Endothelial cell (in vitro differentiated cells): ENCODE measurements at regions not wholly inside any gene's neighbourhood (a gene's known extent, or its start where the extent isn't known, plus 50 kb on each side); places are given as distances from the start of the nearest gene placed in this dataset.

ENCODE experiments used
- DNase-seq: peaks from one replicate; pipeline ENCODE4 v3.0.0; 2021; ENCODE audit warnings: low spot score
- H3K27ac Mint-ChIP-seq: one replicate; pipeline ENCODE4 v1.8.0; 2021; ENCODE audit warnings: mixed read lengths, inconsistent platforms; ENCODE audit not compliant: unreplicated experiment
- H3K27me3 Mint-ChIP-seq: one replicate; pipeline ENCODE4 v1.8.0; 2021; ENCODE audit warnings: mild to moderate bottlenecking, moderate library complexity, mixed read lengths, inconsistent platforms; ENCODE audit not compliant: unreplicated experiment
- H3K36me3 Mint-ChIP-seq: one replicate; pipeline ENCODE4 v1.8.0; 2021; ENCODE audit warnings: mild to moderate bottlenecking, low read depth, mixed read lengths, inconsistent platforms; ENCODE audit not compliant: unreplicated experiment
- H3K4me1 Mint-ChIP-seq: one replicate; pipeline ENCODE4 v1.8.0; 2021; ENCODE audit warnings: mild to moderate bottlenecking, mixed read lengths, inconsistent platforms; ENCODE audit not compliant: unreplicated experiment
- H3K4me3 Mint-ChIP-seq: one replicate; pipeline ENCODE4 v1.8.0; 2021; ENCODE audit warnings: mild to moderate bottlenecking, mixed read lengths, inconsistent platforms; ENCODE audit not compliant: unreplicated experiment
- H3K9me3 Mint-ChIP-seq: one replicate; pipeline ENCODE4 v1.8.0; 2021; ENCODE audit warnings: mixed read lengths, inconsistent platforms; ENCODE audit not compliant: unreplicated experiment
- CTCF ChIP-seq: fragments of 200-600 bp; sonication (generic); IDR thresholded peaks from one replicate; pipeline ENCODE4 v1.5.0; 2021; ENCODE audit warnings: antibody characterized with exemption; ENCODE audit not compliant: unreplicated experiment

DNA sequence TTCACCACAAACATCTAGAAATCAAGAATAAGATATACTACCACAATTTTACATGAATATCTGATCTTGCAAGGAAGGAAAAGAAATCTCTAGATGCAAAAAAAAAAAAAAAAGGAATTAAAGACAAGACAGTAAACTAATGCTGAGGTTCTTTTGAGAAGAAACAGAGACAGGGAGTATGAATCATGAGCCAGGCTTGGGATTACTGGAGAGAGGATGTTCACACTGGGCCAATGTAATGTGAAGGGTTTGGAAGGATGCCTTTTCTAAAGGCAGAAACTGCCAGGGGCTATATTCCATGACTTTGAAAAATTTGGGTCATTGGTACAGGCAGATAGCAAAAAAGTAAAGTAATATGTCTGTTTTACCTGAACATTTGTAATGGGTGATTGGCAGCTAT lies 573.0 kb upstream of the IGFBP3 start:
- no peaks in the 10 kb centered on the region for H3K27me3 Mint-ChIP-seq
- no peak overlapping the region for H3K4me3 Mint-ChIP-seq
- H3K9me3 Mint-ChIP-seq: no peaks in the 10 kb centered on the region
- no peaks in the 10 kb centered on the region for H3K36me3 Mint-ChIP-seq
- TF ChIP-seq CTCF: no peak
- no peak overlapping the region for H3K27ac Mint-ChIP-seq
- H3K4me1 Mint-ChIP-seq: peaks cover 2% of the 10 kb centered on the region
- DNase-seq: no peak

- no peaks in the 10 kb centered on the region for H3K27me3 Mint-ChIP-seq
- H3K4me3 Mint-ChIP-seq: no peak overlapping the region
- no peak overlapping the region for H3K27ac Mint-ChIP-seq
- H3K9me3 Mint-ChIP-seq: no peaks in the 10 kb centered on the region
- DNase-seq: no peak
- H3K4me1 Mint-ChIP-seq: peaks cover 2% of the 10 kb centered on the region
- no peaks in the 10 kb centered on the region for H3K36me3 Mint-ChIP-seq
- TF ChIP-seq CTCF: no peak
Measured at GRCh38 chr7:46493196-46493595, 572.1 kb upstream of the IGFBP3 start.

DNA sequence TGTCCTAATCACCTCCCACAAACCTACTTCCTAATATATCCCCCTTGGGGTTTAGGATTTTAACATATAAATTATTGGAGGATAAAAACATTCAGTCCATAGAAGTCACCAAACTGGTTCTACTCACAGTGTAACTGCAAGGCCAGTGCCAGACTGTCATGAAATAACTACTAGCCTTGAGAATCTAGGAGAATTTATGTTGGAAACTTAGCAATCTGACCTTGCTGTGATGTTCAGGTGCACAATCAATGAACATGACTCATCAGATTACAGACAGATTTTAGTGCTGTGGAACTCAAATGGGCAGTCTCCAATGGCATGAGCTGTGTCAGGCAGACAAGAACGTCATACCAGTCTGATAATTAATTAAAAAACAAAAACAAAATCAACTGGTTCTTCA lies 571.4 kb upstream of the IGFBP3 start:
- TF ChIP-seq CTCF: no peak
- H3K9me3 Mint-ChIP-seq: no peaks in the 10 kb centered on the region
- no peak overlapping the region for H3K27ac Mint-ChIP-seq
- DNase-seq: no peak
- no peaks in the 10 kb centered on the region for H3K27me3 Mint-ChIP-seq
- H3K36me3 Mint-ChIP-seq: no peaks in the 10 kb centered on the region
- H3K4me1 Mint-ChIP-seq: peaks cover 2% of the 10 kb centered on the region
- H3K4me3 Mint-ChIP-seq: no peak overlapping the region

DNA sequence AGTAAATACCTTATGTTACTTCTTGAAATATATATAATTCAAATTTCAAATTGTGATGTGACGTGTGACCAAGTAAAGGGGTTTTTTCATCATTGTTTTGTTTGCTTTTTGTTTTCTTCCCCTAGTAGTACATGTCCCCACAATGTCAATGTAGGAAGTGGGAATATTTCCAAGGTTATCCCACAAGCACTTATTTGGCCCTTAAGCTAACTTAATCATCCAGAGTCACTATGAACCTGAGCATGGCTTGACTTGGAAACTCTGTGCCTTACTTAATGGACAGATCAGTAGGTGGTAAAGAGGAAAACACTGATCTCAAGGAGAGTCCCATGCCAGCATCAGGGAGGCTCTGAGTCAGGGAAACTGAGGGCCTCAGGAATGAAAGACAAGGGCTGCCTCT lies 569.3 kb upstream of the IGFBP3 start:
- Mint-ChIP-seq H3K9me3 (no peaks in the 10 kb centered on the region), H3K36me3 (no peaks in the 10 kb centered on the region), H3K27ac (no peak overlapping the region), H3K4me3 (no peak overlapping the region), H3K27me3 (no peaks in the 10 kb centered on the region), H3K4me1 (peaks cover 2% of the 10 kb centered on the region)
- no peak for TF ChIP-seq CTCF
- DNase-seq: no peak

DNA sequence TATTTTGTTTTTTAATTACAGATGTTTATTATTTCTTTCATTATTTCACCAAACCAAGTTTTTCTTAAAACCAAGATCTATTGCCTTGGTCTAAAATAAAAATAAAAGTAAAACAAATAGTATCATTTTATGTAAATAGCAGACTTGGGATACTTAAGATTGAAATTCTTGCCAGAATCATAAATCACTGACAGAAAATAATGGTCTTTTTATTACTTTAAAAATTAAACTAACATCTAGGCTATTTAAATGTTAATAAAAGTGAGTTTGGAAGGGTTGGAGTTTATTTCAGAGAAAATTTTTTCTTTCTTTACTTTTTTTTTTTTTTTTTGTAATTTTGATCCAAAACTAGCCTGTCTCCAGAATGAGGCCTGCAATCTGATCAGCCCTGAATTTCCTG lies 568.0 kb upstream of the IGFBP3 start:
- H3K9me3 Mint-ChIP-seq: no peaks in the 10 kb centered on the region
- H3K27ac Mint-ChIP-seq: no peak overlapping the region
- DNase-seq: no peak
- H3K4me1 Mint-ChIP-seq: peaks cover 2% of the 10 kb centered on the region
- no peak overlapping the region for H3K4me3 Mint-ChIP-seq
- no peaks in the 10 kb centered on the region for H3K27me3 Mint-ChIP-seq
- H3K36me3 Mint-ChIP-seq: no peaks in the 10 kb centered on the region
- no peak for TF ChIP-seq CTCF
